ENCODE measurements at regions not wholly inside any gene's neighbourhood (a gene's known extent, or its start where the extent isn't known, plus 50 kb on each side); places are given as distances from the start of the nearest gene placed in this dataset.

- ChIA-PET CTCF (no interaction called here), POLR2A (no interaction called here)
- no peak overlapping the region for H2AFZ ChIP-seq (ENCODE audit: low read depth, low read length)
- no peak overlapping the region for H3K27ac ChIP-seq (ENCODE audit: insufficient read depth, low read depth, low read length)
- DNase-seq (ENCODE audit: low read depth, low spot score) (no peak), FAIRE-seq (no peak)
- TF ChIP-seq FOS (IDR thresholded peaks at IDR 0.05; ENCODE audit: borderline replicate concordance, insufficient read depth, low read length), result no peak
- TF ChIP-seq GATA2 (IDR thresholded peaks at IDR 0.05; ENCODE audit: insufficient read depth, insufficient read length, low read depth, low read length), result no peak
- TF ChIP-seq POLR2A (IDR thresholded peaks at IDR 0.05; ENCODE audit: low read depth, low read length), result no peak
- no peak for TF ChIP-seq EZH2 (IDR thresholded peaks at IDR 0.05; ENCODE audit: borderline replicate concordance, low read depth, low read length, severe bottlenecking)
- TF ChIP-seq, protein P1, sequence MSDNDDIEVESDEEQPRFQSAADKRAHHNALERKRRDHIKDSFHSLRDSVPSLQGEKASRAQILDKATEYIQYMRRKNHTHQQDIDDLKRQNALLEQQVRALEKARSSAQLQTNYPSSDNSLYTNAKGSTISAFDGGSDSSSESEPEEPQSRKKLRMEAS (IDR thresholded peaks at IDR 0.05; ENCODE audit: insufficient read depth, insufficient read length), result no peak
- TF ChIP-seq POLR2AphosphoS5 (IDR thresholded peaks at IDR 0.05; ENCODE audit: insufficient read depth, low read depth, low read length), result no peak
- TF ChIP-seq, protein P2, sequence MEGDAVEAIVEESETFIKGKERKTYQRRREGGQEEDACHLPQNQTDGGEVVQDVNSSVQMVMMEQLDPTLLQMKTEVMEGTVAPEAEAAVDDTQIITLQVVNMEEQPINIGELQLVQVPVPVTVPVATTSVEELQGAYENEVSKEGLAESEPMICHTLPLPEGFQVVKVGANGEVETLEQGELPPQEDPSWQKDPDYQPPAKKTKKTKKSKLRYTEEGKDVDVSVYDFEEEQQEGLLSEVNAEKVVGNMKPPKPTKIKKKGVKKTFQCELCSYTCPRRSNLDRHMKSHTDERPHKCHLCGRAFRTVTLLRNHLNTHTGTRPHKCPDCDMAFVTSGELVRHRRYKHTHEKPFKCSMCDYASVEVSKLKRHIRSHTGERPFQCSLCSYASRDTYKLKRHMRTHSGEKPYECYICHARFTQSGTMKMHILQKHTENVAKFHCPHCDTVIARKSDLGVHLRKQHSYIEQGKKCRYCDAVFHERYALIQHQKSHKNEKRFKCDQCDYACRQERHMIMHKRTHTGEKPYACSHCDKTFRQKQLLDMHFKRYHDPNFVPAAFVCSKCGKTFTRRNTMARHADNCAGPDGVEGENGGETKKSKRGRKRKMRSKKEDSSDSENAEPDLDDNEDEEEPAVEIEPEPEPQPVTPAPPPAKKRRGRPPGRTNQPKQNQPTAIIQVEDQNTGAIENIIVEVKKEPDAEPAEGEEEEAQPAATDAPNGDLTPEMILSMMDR (IDR thresholded peaks at IDR 0.05; ENCODE audit: extremely low read depth in 1 of 2, insufficient read depth in 1 of 2, low read depth in 1 of 2, low read length in 2 of 2), result no peak
- no peak for TF ChIP-seq JUN (IDR thresholded peaks at IDR 0.05; ENCODE audit: borderline replicate concordance, insufficient read depth, insufficient read length, low read depth)
- TF ChIP-seq MYC (IDR thresholded peaks at IDR 0.05; ENCODE audit: low read depth, low read length), result no peak
- dilution Hi-C loops (cut with MboI; ENCODE audit: extremely low pct_ligation_motif_present, low sequenced_read_pairs), result no loop called here
- no peak overlapping the region for H3K9ac ChIP-seq (replicated peaks; ENCODE audit: extremely low read depth, insufficient read depth, low read length)
- BruUV-seq (replicated peaks), result no TSS peak
- no peak overlapping the region for H3K4me3 ChIP-seq (replicated peaks in 1 of 3; ENCODE audit: insufficient read depth in 1 of 3, low read depth in 1 of 3, low read length in 3 of 3)
- no peaks in the 10 kb centered on the region for H3K79me2 ChIP-seq (ENCODE audit: control insufficient read depth, insufficient read depth, low read length)
- no peaks in the 10 kb centered on the region for H3K9me1 ChIP-seq (replicated peaks; ENCODE audit: control insufficient read depth, extremely low read depth, insufficient read depth, low read length)
- no peak overlapping the region for H3K4me2 ChIP-seq (ENCODE audit: insufficient read depth, low read length)
- H3K27me3 ChIP-seq (ENCODE audit: control insufficient read depth in 2 of 2, insufficient read depth in 2 of 2, low read length in 2 of 2), result no peaks in the 10 kb centered on the region
- intact Hi-C loops (cut with micrococcal nuclease), result no loop called here
- H3K4me1 ChIP-seq (ENCODE audit: control insufficient read depth, extremely low read depth, insufficient read depth, low read length), result no peaks in the 10 kb centered on the region
- H3K36me3 ChIP-seq (ENCODE audit: control insufficient read depth in 2 of 2, extremely low read depth in 1 of 2, insufficient read depth in 2 of 2, low read length in 2 of 2), result no peaks in the 10 kb centered on the region
- no peaks in the 10 kb centered on the region for H4K20me1 ChIP-seq (replicated peaks; ENCODE audit: control insufficient read depth, extremely low read depth, insufficient read depth, low read length)
- peaks cover 2% of the 10 kb centered on the region for H3K9me3 ChIP-seq (replicated peaks; ENCODE audit: control insufficient read depth, insufficient read depth, low read length)
These were observed 1445.4 kb downstream of the AACS start for GRCh38 chr12:126510630-126511029.

Measured in endothelial cell of umbilical vein (primary cell).